ENCODE measurements at regions not wholly inside any gene's neighbourhood (a gene's known extent, or its start where the extent isn't known, plus 50 kb on each side); places are given as distances from the start of the nearest gene placed in this dataset.

DNA sequence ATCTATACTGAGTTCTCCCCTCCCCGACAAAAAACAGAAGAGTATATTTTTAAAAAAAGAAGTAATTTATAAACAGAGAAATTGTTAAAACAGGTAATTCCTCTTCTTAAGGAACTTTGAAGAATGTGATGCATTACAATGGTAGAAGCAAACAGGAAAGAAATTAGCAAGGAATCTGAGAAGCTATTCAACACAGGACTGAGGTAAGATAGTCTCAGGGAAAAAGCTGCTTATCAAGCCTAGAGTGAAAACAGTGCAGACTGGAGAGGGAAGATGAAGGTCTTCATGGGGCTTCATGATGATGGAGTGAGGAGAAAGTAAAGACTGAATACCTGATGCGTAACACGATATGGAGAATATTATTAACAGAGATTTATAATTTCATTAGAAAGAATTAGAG, 880.0 kb downstream of the SLC16A7 start:
- CTCF ChIA-PET, result no interaction called here
- no TSS peak for BruUV-seq (replicated peaks)
- Mint-ChIP-seq H3K4me1 (ENCODE audit: low read depth, unreplicated experiment) (no peaks in the 10 kb centered on the region), H3K36me3 (ENCODE audit: insufficient read depth, unreplicated experiment) (no peaks in the 10 kb centered on the region), H3K27ac (ENCODE audit: unreplicated experiment) (no peak overlapping the region), H3K9me3 (ENCODE audit: low read depth, unreplicated experiment) (no peaks in the 10 kb centered on the region), H3K4me3 (ENCODE audit: low read depth, unreplicated experiment) (no peak overlapping the region), H3K27me3 (ENCODE audit: unreplicated experiment) (no peaks in the 10 kb centered on the region)
- no peak for DNase-seq
- intact Hi-C loops (cut with micrococcal nuclease; ENCODE audit: unreplicated experiment), result no loop called here
- TF ChIP-seq, protein P1, sequence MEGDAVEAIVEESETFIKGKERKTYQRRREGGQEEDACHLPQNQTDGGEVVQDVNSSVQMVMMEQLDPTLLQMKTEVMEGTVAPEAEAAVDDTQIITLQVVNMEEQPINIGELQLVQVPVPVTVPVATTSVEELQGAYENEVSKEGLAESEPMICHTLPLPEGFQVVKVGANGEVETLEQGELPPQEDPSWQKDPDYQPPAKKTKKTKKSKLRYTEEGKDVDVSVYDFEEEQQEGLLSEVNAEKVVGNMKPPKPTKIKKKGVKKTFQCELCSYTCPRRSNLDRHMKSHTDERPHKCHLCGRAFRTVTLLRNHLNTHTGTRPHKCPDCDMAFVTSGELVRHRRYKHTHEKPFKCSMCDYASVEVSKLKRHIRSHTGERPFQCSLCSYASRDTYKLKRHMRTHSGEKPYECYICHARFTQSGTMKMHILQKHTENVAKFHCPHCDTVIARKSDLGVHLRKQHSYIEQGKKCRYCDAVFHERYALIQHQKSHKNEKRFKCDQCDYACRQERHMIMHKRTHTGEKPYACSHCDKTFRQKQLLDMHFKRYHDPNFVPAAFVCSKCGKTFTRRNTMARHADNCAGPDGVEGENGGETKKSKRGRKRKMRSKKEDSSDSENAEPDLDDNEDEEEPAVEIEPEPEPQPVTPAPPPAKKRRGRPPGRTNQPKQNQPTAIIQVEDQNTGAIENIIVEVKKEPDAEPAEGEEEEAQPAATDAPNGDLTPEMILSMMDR (IDR thresholded peaks at IDR 0.05; ENCODE audit: unreplicated experiment), result no peak

DNA sequence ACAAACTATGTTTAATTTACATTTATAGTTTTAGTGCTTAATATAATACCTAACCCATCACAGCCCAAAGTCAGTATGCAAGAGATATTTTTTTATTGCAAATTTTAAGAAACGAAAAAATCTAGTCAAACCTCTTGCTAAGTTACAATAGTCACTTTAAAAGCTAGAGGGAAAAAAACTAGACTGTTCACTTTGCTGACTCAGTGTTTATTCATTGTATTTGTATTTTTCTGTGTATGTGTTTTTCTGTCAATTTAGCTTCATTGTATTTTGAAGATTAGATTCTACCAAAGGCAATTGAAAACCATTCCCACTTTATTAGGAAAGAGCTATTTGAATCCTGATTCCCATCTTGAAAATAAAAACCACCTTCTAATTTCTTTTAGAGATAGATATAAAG, 891.5 kb downstream of the SLC16A7 start:
- Mint-ChIP-seq H3K4me3 (ENCODE audit: low read depth, unreplicated experiment) (no peak overlapping the region), H3K4me1 (ENCODE audit: low read depth, unreplicated experiment) (no peaks in the 10 kb centered on the region), H3K36me3 (ENCODE audit: insufficient read depth, unreplicated experiment) (no peaks in the 10 kb centered on the region), H3K27me3 (ENCODE audit: unreplicated experiment) (no peaks in the 10 kb centered on the region), H3K9me3 (ENCODE audit: low read depth, unreplicated experiment) (no peaks in the 10 kb centered on the region), H3K27ac (ENCODE audit: unreplicated experiment) (no peak overlapping the region)
- no TSS peak for BruUV-seq (replicated peaks)
- intact Hi-C loops (cut with micrococcal nuclease; ENCODE audit: unreplicated experiment), result no loop called here
- TF ChIP-seq, protein P1 (IDR thresholded peaks at IDR 0.05; ENCODE audit: unreplicated experiment), result no peak
- CTCF ChIA-PET, result no interaction called here
- no peak for DNase-seq

DNA sequence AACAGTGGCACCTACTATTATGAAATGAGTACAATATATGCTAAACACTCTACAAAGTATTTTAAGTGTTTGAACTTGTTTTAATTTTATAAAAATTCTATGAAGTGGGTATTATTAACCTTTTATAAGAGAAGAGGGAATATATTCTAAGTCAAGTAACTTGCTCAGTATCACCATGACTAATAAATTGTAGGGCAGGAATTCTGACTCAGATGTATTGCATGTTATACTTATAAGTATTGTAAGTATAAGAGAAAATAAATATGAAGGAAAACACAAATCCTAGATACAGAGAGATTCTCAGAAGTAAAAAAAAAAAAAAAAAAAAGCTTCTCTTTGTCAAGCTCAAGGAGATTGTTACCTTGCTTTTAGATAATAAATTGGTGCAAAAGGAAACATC, 893.2 kb downstream of the SLC16A7 start:
- DNase-seq, result no peak
- intact Hi-C loops (cut with micrococcal nuclease; ENCODE audit: unreplicated experiment), result no loop called here

DNA sequence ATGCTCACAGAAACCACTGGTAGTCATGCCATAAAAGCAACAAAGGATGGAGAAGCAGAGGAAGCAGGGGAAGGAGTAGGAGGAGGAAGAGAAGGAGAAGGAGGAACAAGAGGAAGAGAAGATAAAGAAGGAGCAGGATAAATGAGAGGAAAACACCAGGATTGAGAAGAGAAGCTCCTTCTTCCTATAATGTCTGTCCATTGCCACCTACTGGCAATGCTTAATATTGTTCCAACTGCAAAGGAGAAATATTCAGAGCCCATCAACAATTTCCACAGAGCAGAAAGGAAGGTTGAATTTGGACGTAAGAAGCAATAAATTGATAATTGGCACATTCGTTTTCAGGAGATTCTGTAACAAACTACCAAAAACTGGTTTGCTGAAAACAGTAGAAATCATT, 898.4 kb downstream of the SLC16A7 start:
- CTCF ChIA-PET, result interaction anchor here (0.6 to 1.2 kb wide), 5 partner anchors 237 to 1059 kb away, joined by 3 to 13 read pairs (median 4); no protein-coding TSS in a partner anchor
- BruUV-seq (replicated peaks), result no TSS peak
- Mint-ChIP-seq H3K9me3 (ENCODE audit: low read depth, unreplicated experiment) (no peaks in the 10 kb centered on the region), H3K4me1 (ENCODE audit: low read depth, unreplicated experiment) (peaks cover 9% of the 10 kb centered on the region), H3K36me3 (ENCODE audit: insufficient read depth, unreplicated experiment) (no peaks in the 10 kb centered on the region), H3K4me3 (ENCODE audit: low read depth, unreplicated experiment) (no peak overlapping the region), H3K27me3 (ENCODE audit: unreplicated experiment) (no peaks in the 10 kb centered on the region), H3K27ac (ENCODE audit: unreplicated experiment) (no peak overlapping the region)
- intact Hi-C loops (cut with micrococcal nuclease; ENCODE audit: unreplicated experiment), result loop anchor here (1.0 to 10.0 kb wide), 6 partner anchors 237 to 1701 kb away; a partner anchor contains a TSS
- DNase-seq, result peak; percentile 13
- TF ChIP-seq, protein P1 (IDR thresholded peaks at IDR 0.05; ENCODE audit: unreplicated experiment), result peak; percentile 59

More for the DNA sequence above, 893.2 kb downstream of the SLC16A7 start:
- Mint-ChIP-seq H3K4me1 (ENCODE audit: low read depth, unreplicated experiment) (peaks cover 4% of the 10 kb centered on the region), H3K9me3 (ENCODE audit: low read depth, unreplicated experiment) (no peaks in the 10 kb centered on the region), H3K36me3 (ENCODE audit: insufficient read depth, unreplicated experiment) (no peaks in the 10 kb centered on the region), H3K27me3 (ENCODE audit: unreplicated experiment) (no peaks in the 10 kb centered on the region), H3K27ac (ENCODE audit: unreplicated experiment) (no peak overlapping the region), H3K4me3 (ENCODE audit: low read depth, unreplicated experiment) (no peak overlapping the region)
- no TSS peak for BruUV-seq (replicated peaks)
- CTCF ChIA-PET, result interaction anchor here (0.6 kb wide), 2 partner anchors 38 to 569 kb away, joined by 4 to 5 read pairs; no protein-coding TSS in a partner anchor
- TF ChIP-seq, protein P1 (IDR thresholded peaks at IDR 0.05; ENCODE audit: unreplicated experiment), result no peak

Measured in Calu3 (cell line).